B cell (primary cell): ENCODE measurements at regions not wholly inside any gene's neighbourhood (a gene's known extent, or its start where the extent isn't known, plus 50 kb on each side); places are given as distances from the start of the nearest gene placed in this dataset.

Source experiments
- ATAC-seq: fragments of 200-7000 bp; cut with Tn5 transposase; one replicate; pipeline ENCODE4 v1.10.0; 2021; ENCODE audit warnings: low read depth, mild to moderate bottlenecking, moderate number of reproducible peaks, moderate library complexity
- CTCF ChIA-PET: fragments of 350-600 bp; sonication (Branson Sonifier 250); formaldehyde crosslinking; loops from one replicate; lab custom pipeline; 2021; ENCODE audit warnings: antibody characterized with exemption, inconsistent platforms; lab: Charles Lee
- POLR2A ChIA-PET: fragments of 350-600 bp; sonication (Branson Sonifier 250); formaldehyde crosslinking; loops from one replicate; lab custom pipeline; 2021; ENCODE audit warnings: antibody characterized with exemption; lab: Charles Lee
- DNase-seq: peaks from one replicate; pipeline ENCODE4 v3.0.0; 2013
- H2AFZ ChIP-seq: 2 replicates; pipeline ENCODE4 v1.6.1; 2012; ENCODE audit warnings: mild to moderate bottlenecking, low read depth, low read length; ENCODE audit not compliant: insufficient read depth, poor library complexity, severe bottlenecking
- H3K27ac ChIP-seq, 2 donors: 1 replicate in 1 of 2; 2 replicates in 1 of 2; pipeline ENCODE4 v1.5.1; 2012 to 2013; ENCODE audit warnings: low read length in 2 of 2, mild to moderate bottlenecking in 2 of 2, moderate library complexity in 1 of 2
- H3K27me3 ChIP-seq, 4 experiments: fragments of 200-600 bp in 1 of 4; sonication (generic) in 1 of 4; replicated peaks in 1 of 4; 1 replicate in 2 of 4; 2 replicates in 2 of 4; pipeline versions ENCODE4 v1.6.1 to v1.7.0; 2013 to 2016; ENCODE audit warnings: low read length in 3 of 4, mild to moderate bottlenecking in 2 of 4, mixed read lengths in 1 of 4, moderate library complexity in 1 of 4; ENCODE audit not compliant: insufficient read depth in 4 of 4, control insufficient read depth in 3 of 4; ENCODE audit errors: control extremely low read depth in 1 of 4
- H3K36me3 ChIP-seq, 2 experiments: replicated peaks in 1 of 2; 1 replicate in 1 of 2; 2 replicates in 1 of 2; pipeline versions ENCODE4 v1.6.1 to v1.7.1; 2013; ENCODE audit warnings: low read length in 1 of 2; ENCODE audit not compliant: insufficient read depth in 2 of 2, control insufficient read depth in 1 of 2; ENCODE audit errors: control extremely low read depth in 1 of 2, extremely low read depth in 1 of 2
- H3K4me1 ChIP-seq, 2 donors: fragments of 200-600 bp in 1 of 2; sonication (generic) in 1 of 2; 1 replicate in 1 of 2; 2 replicates in 1 of 2; pipeline versions ENCODE4 v1.5.1 to v1.6.1; 2013 to 2017; ENCODE audit warnings: low read length in 2 of 2; ENCODE audit not compliant: control insufficient read depth in 2 of 2, insufficient read depth in 2 of 2
- H3K4me2 ChIP-seq: replicated peaks from 2 replicates; pipeline ENCODE3; 2012; ENCODE audit warnings: mild to moderate bottlenecking, low read depth, low read length; ENCODE audit not compliant: poor library complexity, severe bottlenecking
- H3K4me3 ChIP-seq, 5 experiments: fragments of 200-600 bp in 1 of 5; sonication (generic) in 1 of 5; 1 replicate in 3 of 5; 2 replicates in 2 of 5; pipeline versions ENCODE4 v1.5.1 to v1.7.0; 2011 to 2016; ENCODE audit warnings: low read length in 4 of 5, mild to moderate bottlenecking in 4 of 5, low read depth in 2 of 5, control low read depth in 1 of 5, moderate library complexity in 1 of 5; ENCODE audit not compliant: insufficient read depth in 1 of 5; ENCODE audit errors: control extremely low read depth in 1 of 5, extremely low read depth in 1 of 5
- H3K79me2 ChIP-seq: fragments of 200-600 bp; sonication (generic); one replicate; pipeline ENCODE4 v1.6.0; 2016; ENCODE audit warnings: low read length; ENCODE audit not compliant: control insufficient read depth, insufficient read depth
- H3K9ac ChIP-seq: fragments of 200-600 bp; sonication (generic); 2 replicates; pipeline ENCODE4 v1.6.1; 2017; ENCODE audit warnings: mild to moderate bottlenecking, low read length, moderate library complexity
- H3K9me3 ChIP-seq, 3 donors: one replicate each; pipeline versions ENCODE4 v1.6.1 to v1.7.1; 2013; ENCODE audit warnings: low read length in 2 of 3; ENCODE audit not compliant: control insufficient read depth in 2 of 3, insufficient read depth in 1 of 3; ENCODE audit errors: control extremely low read depth in 1 of 3
- H4K20me1 ChIP-seq: 2 replicates; pipeline ENCODE4 v1.6.0; 2012; ENCODE audit warnings: mild to moderate bottlenecking, low read length; ENCODE audit not compliant: insufficient read depth, control insufficient read depth, poor library complexity, severe bottlenecking
- H3K27ac Mint-ChIP-seq: one replicate; pipeline ENCODE4 v1.8.0; 2021; ENCODE audit warnings: mixed read lengths
- H3K27me3 Mint-ChIP-seq: one replicate; pipeline ENCODE4 v1.8.0; 2021; ENCODE audit warnings: mixed read lengths
- H3K4me1 Mint-ChIP-seq: one replicate; pipeline ENCODE4 v1.8.0; 2021; ENCODE audit warnings: mixed read lengths
- H3K4me3 Mint-ChIP-seq: one replicate; pipeline ENCODE4 v1.8.0; 2021; ENCODE audit warnings: mixed read lengths
- H3K9me3 Mint-ChIP-seq: one replicate; pipeline ENCODE4 v1.8.0; 2022; ENCODE audit warnings: mixed read lengths; ENCODE audit not compliant: insufficient read depth
- CTCF ChIP-seq: fragments of 200-600 bp; IDR thresholded peaks from one replicate; pipeline ENCODE4 v1.8.0; 2022; ENCODE audit warnings: antibody characterized with exemption, mild to moderate bottlenecking
- EZH2 ChIP-seq: IDR thresholded peaks from 2 replicates; pipeline ENCODE4 v1.6.1; 2012; ENCODE audit warnings: borderline replicate concordance, low read depth, mild to moderate bottlenecking, moderate library complexity, low read length; ENCODE audit not compliant: insufficient read depth, poor library complexity, severe bottlenecking
- WGBS: methylation state at CpG from one replicate; pipeline ENCODE4 v1.1.5; 2013; ENCODE audit warnings: missing lambda C conversion rate; ENCODE audit not compliant: insufficient coverage; 5-methylcytosine and 5-hydroxymethylcytosine counted together
- intact Hi-C: fragments of 100-400 bp; cut with micrococcal nuclease; formaldehyde crosslinking; loops from one replicate; pipeline ENCODE4 v1.10.0; 2022

- Histone ChIP-seq H3K4me2 (no peak overlapping the region), H3K79me2 (no peaks in the 10 kb centered on the region), H4K20me1 (no peaks in the 10 kb centered on the region), H3K9me3 (no peaks in the 10 kb centered on the region), H2AFZ (no peak overlapping the region), H3K36me3 (no peaks in the 10 kb centered on the region), H3K27ac (no peak overlapping the region), H3K4me1 (no peaks in the 10 kb centered on the region), H3K27me3 (no peaks in the 10 kb centered on the region), H3K9ac (no peak overlapping the region), H3K4me3 (no peak overlapping the region)
- ChIA-PET CTCF (no interaction called here), POLR2A (no interaction called here)
- H3K4me1 Mint-ChIP-seq: no peaks in the 10 kb centered on the region
- no peak for DNase-seq
- no peaks in the 10 kb centered on the region for H3K27me3 Mint-ChIP-seq
- peaks cover 9% of the 10 kb centered on the region for H3K9me3 Mint-ChIP-seq
- intact Hi-C loops: no loop called here
- no peak for TF ChIP-seq CTCF
- TF ChIP-seq EZH2: no peak
- ATAC-seq: no peak
- no peak overlapping the region for H3K27ac Mint-ChIP-seq
- no peak overlapping the region for H3K4me3 Mint-ChIP-seq
- no CpG with 5 or more reads among the region's 2 CpGs for WGBS
Observed at GRCh38 chr4:33160126-33160525, 2440.0 kb downstream of the PCDH7 start.

GRCh38 chr4:33161202-33161601 is 2441.0 kb downstream of the PCDH7 start:
- intact Hi-C loops: no loop called here
- H3K27me3 Mint-ChIP-seq: no peaks in the 10 kb centered on the region
- H3K4me3 Mint-ChIP-seq: no peak overlapping the region
- no peak overlapping the region for H2AFZ ChIP-seq
- no peak overlapping the region for H3K4me3 ChIP-seq
- no peaks in the 10 kb centered on the region for H3K79me2 ChIP-seq
- H3K36me3 ChIP-seq: no peaks in the 10 kb centered on the region
- H3K4me1 ChIP-seq: no peaks in the 10 kb centered on the region
- TF ChIP-seq CTCF (no peak), EZH2 (no peak)
- no peak overlapping the region for H3K9ac ChIP-seq
- no peak overlapping the region for H3K4me2 ChIP-seq
- no peak overlapping the region for H3K27ac ChIP-seq
- ChIA-PET POLR2A (no interaction called here), CTCF (no interaction called here)
- no peaks in the 10 kb centered on the region for H3K4me1 Mint-ChIP-seq
- no peak for ATAC-seq
- 100% methylated on average over 2 of the region's 4 CpGs for WGBS
- H3K27ac Mint-ChIP-seq: no peak overlapping the region
- no peaks in the 10 kb centered on the region for H3K9me3 ChIP-seq
- no peaks in the 10 kb centered on the region for H3K27me3 ChIP-seq
- peaks cover 7% of the 10 kb centered on the region for H3K9me3 Mint-ChIP-seq
- no peak for DNase-seq
- no peaks in the 10 kb centered on the region for H4K20me1 ChIP-seq
